HG03378 (cell line): ENCODE measurements at regions not wholly inside any gene's neighbourhood (a gene's known extent, or its start where the extent isn't known, plus 50 kb on each side); places are given as distances from the start of the nearest gene placed in this dataset.
"Not testable (repeated sequence)": the region's sequence is repeated elsewhere in the genome, so short reads cannot be mapped to it uniquely, and the experiment has no call there.

Experiments
- ATAC-seq: cut with Tn5 transposase; IDR thresholded peaks from one replicate; pipeline ENCODE4 v1.9.1; 2021; ENCODE audit warnings: mild to moderate bottlenecking, moderate library complexity; ENCODE audit not compliant: unreplicated experiment

DNA sequence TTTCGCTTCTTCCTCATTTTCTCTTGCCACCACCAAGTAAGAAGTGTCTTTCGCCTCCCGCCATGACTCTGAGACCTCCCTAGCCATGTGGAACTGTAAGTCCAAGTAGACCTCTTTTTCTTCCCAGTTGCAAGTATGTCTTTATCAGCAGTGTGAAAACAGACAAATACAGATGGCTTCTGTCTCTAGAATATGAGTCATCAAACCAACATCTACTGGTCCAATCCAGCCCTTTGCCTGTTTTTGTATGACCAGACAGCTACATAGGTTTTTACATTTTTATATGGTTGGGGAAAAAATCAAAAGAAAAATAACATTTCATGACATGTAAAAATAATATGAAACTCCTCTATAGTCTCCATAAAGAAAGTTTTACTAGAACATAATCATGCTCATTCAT is 118.7 kb upstream of the PTPRG start:
- no peak for ATAC-seq

DNA sequence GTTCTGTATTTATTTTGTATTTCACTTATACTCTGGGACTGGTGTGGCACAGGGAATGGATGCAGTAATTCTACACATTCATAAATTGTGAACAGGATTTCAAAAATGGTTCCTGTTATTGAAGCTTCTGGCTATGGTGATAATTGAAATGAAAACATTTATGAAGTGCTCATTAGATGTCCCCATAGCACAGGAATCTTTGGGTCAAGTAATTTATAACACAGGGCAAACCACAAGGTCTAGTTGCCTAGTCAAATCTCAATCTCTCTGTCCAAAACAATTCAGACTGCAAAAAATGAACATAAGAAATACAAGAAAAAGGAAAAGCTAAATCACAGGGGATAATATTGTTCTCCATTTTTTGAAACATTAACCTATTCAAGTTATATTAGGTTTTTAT is 117.5 kb upstream of the PTPRG start:
- no peak for ATAC-seq

DNA sequence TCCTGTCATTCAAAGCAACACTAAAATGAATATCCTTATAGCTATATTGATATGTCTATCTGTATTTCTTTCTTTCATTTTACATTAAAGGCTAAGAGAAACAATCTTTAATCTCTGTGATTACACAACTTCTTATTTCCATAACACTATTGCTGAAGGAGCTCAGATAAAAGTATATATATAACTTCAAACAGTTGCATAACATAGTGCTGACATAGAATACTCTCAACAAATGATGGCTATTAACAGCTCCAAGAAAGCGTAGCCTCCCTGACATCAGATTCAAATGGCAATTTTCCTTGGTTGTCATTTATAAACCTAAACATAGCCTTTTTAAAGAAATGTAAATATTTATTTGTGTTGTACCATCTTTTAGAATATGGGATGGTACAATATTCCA is 116.6 kb upstream of the PTPRG start:
- no peak for ATAC-seq

DNA sequence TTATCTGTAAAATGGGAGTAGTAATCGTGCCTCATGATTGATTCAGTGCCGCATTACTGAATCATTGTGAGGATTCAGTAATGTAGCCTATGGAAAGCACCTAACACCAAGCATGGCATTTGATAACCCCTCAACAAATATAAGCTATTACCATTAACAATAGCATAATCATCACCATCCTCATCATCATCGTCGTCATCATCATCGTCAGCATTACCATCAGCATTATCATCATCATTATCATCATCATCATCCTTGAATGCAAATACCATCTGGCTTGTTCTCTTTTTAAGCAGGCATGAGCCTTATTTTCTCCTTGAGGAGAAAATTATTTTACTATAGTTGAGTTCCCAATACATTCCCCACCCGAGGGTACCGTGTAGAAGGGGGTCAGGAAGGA is 115.4 kb upstream of the PTPRG start:
- no peak for ATAC-seq

DNA sequence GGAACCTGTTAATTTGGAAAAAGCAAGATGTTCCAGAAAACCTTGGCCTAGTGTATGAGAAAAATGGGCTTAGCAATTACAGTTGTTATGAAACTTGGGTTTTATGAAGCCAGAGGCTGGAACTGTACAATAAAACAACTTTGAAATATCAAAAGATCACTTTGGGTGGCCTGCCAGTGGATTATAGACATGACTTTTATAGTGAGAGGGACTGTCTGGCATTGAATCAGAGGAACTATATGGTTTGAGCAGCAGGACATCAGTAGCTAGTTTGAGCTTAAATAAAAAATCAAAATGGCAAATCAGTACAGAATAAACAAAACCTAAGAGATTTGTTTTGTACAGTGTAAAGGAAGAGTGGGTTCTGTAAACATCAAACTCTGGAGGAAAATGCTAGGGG is 115.0 kb upstream of the PTPRG start:
- no peak for ATAC-seq

DNA sequence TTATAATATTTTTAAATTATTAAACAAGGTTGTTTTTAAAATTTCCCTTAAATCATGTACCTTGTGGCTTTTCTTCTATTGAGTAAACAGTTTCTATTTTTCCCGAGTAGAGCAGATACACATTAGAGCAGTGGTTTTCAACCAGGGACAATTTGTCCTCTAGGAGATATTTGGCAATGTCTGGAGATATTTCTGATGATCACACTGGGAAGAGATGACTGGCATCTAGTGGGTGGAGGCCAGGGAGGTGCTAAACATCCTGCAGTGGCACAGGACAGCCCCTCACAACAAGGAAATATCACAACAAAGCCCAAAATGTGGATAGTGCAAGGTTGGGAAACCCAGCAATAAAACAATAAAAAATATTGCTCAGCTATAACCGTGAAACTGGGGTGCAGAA is 113.0 kb upstream of the PTPRG start:
- ATAC-seq: no peak

DNA sequence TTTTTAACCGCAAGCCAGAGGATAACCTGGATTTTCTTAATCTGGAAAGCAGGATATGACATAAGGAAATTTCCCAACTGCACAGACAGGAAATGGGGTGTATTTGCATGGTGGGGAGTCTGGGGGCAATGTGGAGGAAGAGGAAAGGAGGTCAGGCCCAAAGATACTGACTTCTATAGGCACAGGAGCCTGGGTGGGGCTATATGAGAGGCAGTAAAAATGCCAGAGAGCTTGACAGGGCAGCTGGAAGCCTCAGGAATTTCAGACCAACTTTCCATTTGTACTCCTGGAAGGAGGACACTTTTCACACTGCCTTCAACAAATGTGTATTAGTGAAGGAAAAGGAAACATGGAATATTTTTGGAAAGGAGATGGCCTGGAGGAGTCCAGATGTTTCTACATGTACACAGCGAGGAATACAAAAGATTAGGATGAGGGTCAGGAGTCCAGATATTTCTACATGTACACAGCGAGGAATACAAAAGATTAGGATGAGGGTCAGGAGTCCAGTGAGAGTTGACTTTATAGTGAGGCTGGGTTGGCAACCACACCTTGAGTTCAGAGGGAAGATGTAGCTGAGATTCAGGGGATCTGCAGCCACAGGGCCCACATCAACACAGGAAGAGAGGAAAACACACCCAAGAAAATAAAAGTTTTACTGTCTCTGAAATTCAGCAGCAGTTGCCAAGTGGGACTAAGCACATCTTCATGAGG is 111.9 kb upstream of the PTPRG start:
- ATAC-seq: no peak

DNA sequence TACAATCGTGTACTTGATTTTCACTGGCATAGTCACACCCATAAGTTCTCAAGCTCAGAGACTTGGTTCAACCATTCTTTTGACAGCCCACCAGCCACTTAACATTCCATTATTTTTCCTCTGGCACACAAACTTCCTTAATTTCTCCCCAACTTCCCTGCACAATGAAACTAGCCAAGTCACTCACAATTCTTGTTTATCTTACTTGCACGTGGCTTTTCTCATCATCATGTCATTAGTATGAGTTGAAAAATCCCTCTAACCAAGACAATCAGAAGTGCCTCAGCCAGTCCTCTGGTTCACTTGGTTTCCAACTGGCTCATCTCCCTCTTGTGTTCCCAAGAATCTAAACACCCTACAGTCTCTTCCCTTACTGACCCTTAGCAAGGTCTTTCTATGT is 110.5 kb upstream of the PTPRG start:
- ATAC-seq: no peak

DNA sequence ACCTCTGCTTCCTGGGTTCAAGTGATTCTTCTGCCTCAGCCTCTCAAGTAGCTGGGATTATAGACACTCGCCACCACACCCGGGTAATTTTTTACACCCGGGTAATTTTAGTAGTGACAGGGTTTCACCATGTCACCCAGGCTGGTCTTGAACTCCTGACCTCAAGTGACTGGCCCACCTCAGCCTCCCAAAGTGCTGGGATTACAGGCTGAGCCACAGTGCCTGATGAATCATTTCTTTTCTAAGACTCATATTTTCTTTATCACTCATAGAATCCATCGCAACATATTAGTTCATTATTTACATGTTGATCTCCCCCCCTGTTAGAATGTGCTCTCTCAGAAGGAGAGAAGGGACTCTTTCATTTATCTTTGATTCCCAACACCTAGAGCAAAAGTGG is 109.5 kb upstream of the PTPRG start:
- ATAC-seq: no peak

DNA sequence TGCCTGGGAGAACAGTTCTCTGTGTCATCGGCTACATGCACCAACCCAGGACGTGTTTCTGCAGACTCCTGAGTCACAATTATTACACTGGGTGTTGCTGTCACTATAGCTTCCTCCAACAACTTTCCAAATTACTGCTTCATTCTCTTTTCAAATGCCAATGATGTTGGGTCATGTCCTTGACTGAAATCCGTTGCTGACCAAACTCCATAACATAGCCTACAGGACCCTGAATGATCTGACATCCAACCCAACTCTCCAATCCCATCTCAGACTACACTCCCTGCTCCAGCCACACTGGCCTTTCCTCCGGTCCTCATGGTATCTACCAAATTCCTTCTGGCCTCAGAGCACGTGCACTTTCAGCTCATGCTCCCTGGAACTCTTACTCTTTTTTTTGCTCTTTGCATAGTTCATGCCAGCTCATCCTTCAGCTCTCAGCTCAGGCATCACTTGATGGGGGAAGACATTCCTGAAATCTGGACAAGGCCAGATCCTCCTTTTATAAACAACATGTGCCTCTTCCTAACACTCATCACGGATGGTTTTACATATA is 108.8 kb upstream of the PTPRG start:
- no peak for ATAC-seq

DNA sequence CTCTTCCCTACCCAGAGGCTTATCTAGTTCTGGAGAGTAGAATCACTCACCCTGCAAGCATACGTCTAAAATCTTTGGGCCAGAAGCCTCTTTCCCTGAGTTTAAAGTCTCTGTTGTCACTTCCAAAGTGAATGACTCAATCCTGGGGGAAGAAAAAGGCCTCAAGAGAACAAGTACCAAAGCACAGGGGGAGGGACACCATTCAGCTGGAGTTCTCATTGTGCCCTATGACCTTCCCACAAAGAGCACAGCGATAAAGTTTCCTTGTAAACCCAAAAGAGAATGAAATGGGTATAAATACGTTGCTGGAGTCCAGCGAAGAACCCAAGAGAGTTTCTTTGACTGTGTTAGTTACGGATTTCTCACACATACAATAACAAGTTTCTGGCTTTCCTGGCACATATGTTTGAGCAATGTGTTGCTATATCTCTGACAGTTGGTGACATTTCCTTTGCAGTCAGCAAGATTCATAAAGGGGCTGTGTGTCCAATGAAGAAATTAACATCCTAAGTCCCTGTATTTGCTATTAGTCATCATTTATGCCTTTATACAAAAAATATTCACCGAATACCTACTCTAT is 107.3 kb upstream of the PTPRG start:
- no peak for ATAC-seq

DNA sequence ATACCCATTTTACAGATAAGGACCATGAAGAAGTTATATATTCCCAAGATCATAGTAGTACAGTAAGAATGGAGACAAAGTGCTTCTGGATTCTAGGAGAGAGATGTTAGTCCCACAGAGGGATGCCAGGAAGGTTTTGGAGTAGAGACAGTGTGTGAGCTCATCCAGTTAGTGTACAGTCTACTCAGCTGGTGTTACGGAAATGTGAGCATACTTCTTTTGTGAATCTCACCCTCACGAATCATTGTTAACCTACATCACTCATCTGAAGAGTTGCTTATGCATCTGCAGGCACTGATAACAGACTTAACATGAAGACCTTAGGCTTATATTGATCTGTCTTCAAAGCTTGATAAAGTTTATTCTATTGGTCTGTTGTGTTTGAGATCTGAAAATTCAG is 106.6 kb upstream of the PTPRG start:
- ATAC-seq: no peak

DNA sequence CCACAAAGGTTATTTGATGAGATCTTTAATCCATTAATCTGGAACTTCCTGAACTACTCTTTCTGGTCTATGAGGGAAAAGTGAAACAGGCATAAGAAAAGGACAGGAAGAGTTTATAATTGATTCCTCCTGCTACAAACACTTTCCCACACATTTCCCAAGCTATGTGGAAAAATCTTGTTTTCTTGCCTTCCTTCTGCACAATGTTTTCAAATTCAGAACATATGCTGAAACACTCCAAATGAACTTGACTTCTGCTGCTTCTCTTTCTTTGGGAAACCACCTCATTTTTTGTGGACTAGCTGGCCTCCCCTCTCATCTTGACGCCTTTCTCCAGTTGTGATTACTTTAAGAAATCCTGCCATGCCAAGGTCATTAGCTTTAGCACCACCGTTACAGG is 100.7 kb upstream of the PTPRG start:
- no peak for ATAC-seq

DNA sequence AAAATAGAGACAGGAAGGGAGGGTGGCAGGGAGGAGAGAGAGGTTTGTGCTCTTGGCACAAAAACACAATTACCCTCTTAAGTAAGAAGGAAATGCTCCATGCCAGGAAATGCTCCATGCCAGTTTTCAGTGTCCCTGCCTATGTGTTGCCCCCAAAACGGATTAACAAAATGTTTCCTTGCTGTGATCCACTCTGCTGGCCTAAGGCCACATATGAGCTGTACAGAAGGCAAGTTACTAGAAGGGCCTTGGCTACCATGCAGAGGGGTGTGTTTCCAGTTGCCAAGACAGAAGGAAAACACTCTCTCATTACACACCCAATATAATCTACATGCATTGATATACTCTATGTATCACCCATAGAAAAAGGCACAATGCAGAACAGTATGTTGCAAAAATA is 98.2 kb upstream of the PTPRG start:
- ATAC-seq: no peak

DNA sequence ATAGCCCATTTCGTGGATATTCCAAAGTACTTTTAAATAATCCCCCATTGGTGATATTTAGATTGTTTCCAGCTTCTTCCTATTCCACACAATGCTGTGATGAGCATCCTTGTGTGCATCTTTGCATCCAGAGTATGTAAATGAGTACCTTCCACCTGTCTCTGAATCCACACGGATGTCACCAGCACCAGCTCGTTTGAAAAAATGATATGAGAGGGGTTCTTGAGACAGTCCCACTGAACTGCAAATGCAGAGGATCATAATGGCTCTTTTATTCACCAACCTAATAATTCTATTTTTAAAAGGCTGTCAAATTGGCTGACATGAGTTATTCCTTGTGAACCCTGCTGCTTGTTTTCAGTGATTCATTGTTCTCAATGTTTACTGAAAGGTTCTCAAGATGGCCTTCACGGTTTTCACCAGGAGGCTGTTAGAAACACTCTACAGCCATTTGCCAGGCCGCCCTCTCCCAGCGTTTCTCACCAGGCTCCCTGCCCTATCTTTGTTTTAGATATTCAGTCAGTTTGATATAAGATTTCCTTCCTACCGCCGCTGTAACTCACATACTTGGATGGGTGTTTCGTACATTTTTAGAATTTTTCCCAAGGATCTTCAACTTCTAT is 96.7 kb upstream of the PTPRG start:
- ATAC-seq: no peak

DNA sequence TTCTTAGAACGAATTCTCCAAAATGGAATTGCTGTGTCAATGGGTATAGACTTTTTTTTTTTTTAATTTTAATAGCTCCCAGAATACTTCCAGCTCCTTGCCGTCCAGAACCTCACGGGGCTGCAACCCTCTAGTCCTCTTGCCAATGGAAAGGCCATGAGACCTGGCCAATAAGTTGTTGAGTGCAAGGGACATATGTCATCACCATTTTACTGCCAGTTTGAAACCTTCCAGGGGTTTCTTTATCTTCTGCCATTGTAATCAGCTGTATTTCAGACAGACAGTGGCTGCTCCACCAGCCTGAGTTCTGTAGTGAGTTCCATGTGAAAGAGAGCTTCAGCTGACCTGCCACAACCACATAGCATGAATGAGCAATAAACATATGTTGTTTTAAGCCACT is 95.0 kb upstream of the PTPRG start:
- ATAC-seq: no peak

DNA sequence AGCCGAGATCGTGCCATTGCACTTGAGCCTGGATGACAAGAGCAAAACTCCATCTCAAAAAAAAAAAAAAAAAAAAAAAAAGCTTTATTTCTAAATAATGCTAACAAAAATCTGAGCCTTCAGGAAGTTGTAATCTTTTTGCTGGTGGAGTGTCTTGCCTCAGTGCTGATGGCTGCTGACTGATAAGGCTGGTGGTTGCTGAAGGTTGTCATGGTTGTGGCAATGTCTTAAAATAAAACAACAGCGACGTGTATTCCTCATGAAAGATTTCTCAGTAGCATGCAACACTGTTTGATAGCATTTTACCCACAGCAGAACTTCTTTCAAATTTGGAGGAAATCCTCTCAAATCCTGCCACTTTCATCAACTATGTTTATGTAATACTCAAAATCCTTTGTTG is 77.4 kb upstream of the PTPRG start:
- ATAC-seq: no peak

DNA sequence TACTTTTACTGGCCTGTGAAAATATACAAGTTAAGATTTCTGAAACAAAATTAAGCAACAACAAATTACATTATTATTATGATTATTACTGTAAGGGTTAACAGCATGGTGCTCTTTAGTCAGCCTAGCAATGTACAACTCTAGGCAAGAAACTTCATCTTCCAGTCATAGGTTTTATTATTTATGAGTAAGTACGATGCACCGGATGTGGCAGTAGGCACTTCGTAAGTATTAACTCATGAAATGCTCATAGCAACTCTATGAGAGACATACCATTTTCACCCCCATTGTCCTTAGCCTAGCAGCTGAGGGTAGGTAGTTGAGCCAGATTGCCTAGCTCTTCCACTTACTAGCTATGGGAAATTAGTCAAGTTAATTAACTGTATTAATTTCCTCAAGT is 68.0 kb upstream of the PTPRG start:
- no peak for ATAC-seq

DNA sequence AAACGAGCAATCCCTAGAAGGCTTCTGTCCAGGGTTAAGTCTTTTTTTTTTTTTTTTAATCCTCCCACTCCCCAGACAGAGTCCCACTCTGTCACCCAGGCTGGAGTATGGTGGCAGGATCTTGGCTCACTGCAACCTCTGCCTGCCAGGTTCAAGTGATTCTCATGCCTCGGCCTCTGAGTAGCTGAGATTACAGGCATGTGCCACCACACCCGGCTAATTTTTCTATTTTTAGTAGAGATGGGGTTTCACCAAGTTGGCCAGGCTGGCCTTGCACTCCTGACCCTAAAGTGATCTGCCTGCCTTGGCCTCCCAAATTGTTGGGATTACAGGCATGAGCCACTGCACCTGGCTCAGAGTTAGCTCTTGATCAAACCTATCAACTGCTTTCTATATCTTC is 67.1 kb upstream of the PTPRG start:
- ATAC-seq: not testable (repeated sequence)

DNA sequence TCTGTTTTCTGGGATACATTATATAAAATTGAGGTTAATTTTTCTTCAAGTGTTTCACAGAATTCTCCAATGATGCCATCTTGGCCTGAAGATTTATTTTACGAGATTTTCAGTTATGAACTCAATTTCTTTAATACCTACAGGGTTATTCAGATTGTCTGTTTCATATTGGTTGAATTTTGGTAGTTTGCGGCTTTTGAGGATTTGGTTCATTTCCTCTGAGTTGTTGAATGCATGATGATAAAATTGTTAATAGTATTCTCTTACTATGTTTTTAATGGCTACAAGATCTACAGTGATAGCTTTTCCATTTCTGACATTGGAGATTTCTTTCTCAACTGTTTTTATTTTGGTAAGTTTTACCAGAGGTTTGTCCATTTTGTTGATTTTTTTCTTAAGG is 63.9 kb upstream of the PTPRG start:
- ATAC-seq: no peak

DNA sequence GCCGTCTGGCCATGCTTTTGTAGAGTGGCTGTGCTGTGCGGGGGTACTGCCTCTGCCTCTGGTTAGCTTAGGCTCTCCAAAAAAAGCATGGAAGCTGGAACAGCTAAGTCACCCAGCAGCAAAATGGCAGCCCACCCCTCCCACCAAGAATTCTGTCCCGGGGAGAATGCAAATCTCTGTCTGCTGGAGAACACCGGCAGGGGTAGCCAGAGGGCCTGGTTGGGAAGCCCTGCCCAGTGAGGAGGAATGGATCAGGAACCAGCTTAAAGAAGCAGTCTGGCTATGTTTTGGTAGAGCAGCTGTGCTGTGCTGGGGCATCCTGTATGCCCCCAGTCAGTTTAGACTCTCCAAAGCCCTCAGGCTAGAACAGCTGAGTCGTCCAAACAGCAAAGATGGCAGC is 56.2 kb upstream of the PTPRG start:
- no peak for ATAC-seq

DNA sequence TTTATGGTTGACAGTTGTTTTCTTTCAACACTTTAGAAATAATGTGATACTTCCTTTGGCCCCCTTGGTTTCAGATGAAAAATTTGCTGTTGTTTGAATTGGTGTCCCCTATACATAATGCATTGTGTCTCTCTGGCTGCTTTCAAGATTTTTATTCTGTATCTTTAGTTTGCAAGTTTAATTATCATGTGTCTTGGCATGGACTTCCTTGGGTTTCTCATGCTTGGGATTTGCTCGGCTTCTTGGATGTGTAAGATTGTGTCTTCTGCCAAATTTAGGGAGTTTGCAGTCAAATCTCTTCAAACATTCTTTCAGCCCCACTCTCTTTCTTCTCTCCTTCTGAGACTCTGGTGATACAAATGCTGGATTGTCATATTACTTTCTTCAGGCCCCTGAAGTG is 53.4 kb upstream of the PTPRG start:
- no peak for ATAC-seq
